G401 (cell line): ENCODE measurements at regions not wholly inside any gene's neighbourhood (a gene's known extent, or its start where the extent isn't known, plus 50 kb on each side); places are given as distances from the start of the nearest gene placed in this dataset.

ENCODE experiments used
- DNase-seq: peaks from one replicate; pipeline ENCODE4 v3.0.0-alpha.2; 2015; ENCODE audit warnings: low spot score
- in situ Hi-C: cut with HindIII; loops from 2 replicates; pipeline ENCODE4 v1.10.0; 2016; ENCODE audit warnings: low sequenced_read_pairs, mixed read lengths

DNA sequence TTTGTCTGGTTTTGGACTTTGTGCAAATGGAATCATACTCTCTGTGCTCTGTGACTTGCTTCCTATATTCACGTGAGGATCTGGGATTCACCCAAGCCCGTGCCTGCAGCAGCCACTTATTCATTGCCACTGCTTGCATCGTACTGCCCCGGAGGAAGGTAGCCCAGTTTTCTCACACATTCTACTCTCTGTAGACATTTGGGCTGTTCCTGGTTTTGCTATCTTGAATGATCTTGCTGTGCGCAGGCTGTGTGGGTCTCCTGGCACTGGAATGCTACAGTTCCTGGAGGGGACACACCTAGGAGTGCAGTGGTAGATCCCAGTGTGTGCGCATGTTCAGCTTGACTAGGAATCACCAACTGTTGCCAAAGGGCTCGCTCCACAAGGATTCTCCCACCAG is 99.2 kb upstream of the BOD1 start:
- DNase-seq: no peak
- in situ Hi-C loops: no loop called here

DNA sequence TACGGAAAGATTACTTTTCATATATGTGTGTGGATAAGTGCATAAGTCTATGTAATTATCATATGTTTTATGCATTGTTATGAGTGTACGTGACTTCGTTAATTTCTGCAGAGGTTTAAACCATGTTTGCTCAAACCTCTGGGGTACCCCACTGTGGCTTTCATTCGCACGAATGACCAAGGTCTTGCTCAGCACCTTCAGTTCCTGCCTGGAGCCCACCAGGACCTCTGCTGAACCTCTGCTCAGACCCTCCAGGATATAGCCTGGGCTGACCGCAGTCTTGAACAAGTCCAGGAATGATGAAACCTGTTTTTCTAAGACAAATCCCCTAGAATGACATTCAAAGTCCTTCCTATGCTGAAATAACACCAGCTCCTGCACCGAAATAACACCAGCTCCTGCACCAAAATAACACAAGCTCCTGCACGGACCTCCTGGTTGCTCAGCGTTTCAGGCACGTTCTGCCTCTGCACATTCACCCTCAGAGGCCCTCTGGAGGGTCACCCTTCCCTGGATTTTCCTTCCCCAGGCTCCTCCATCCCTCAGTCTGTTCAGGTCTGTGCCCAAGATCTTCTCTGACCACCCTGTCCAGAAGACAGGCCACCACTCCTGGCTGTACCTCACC is 99.7 kb upstream of the BOD1 start:
- no peak for DNase-seq
- in situ Hi-C loops: no loop called here

DNA sequence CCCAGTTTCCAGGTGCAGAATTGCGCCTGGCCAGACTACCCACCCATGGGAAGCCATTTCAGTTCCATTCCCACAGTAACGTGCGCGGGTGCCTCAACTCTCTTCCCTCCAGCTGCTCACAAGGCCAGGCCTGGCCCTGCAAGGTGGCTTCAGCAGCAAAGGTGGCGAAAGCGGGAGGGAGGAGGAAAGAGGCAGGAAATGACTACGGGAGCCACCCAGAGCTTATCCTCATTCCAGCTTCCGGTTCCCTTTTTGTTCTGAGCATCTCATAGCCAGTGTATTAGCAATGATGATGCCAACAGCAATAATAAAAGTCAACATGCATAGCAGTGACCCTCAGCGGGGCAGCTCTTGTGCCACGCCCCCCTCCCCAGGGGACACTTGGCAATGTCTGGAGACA is 101.5 kb upstream of the BOD1 start:
- in situ Hi-C loops: no loop called here
- DNase-seq: no peak

DNA sequence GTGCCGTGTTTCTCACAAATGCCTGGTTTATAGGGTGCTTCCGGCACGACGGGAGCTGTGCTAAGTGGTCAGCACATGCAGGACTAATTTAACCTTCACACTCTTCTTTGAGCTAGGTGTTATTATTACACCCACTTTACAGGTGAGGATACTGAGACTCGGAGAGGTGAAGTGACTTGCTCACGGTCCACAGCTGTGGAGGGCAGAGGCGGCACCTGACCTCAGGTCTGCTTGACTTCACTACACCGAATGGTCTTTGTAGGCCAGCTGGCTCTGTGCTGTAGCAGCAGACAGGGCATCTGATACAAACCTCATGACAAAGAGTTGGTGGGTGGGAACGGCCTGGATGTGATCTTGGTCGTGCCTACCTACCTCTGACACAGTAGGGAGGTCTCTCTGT is 102.0 kb upstream of the BOD1 start:
- DNase-seq: peak; percentile 14
- in situ Hi-C loops: no loop called here

DNA sequence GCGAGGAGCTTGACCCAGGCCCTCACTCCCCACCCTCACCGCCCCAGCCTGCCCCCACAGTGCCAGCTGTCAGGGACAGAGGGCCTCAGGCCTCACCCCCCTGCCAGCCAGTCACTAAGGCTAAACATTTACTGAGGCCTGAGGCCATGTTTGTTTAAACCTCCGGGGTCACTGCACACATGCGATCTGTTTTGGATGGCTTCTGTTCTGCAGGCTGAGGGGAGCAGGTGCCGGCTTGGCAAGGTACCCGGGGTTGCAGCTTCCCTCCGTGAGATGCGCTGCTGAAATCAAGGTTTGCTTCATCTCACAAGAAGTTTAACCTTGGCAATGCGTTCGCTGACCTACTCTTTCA is 103.3 kb upstream of the BOD1 start:
- in situ Hi-C loops: no loop called here
- peak; percentile 74 for DNase-seq

DNA sequence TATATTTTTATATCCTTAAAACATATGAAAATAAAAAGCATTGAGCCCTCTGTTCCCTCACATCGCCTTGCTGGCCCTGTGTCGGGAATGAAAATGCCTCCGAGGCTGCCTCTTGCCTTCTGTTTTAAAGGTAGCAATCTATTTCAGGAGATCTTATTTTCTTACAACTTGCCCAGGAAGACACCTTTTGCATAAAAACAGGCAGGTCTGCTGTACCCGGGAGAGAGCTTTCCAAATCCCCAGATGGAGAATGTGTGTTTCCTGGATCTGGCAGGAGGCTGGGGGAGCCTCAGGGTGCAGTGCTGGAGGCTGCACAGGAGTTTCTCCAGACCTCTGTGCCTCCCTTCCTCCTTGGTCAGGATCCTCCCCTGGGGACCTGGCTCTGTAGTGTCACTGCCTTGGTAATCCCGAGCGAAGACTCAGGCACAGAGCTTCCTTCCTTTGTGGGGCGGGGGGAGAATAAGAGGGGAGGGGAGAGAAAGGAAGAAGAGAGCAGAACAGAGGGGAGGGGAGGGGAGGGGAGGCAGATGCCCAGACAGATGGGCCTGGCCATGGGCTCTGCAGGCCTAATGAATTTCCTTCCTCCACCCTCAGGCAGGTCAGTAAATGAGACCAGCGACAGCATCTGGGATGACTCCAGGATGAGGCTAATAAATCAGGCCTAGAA is 104.0 kb upstream of the BOD1 start:
- DNase-seq: peak; percentile 90
- in situ Hi-C loops: no loop called here

DNA sequence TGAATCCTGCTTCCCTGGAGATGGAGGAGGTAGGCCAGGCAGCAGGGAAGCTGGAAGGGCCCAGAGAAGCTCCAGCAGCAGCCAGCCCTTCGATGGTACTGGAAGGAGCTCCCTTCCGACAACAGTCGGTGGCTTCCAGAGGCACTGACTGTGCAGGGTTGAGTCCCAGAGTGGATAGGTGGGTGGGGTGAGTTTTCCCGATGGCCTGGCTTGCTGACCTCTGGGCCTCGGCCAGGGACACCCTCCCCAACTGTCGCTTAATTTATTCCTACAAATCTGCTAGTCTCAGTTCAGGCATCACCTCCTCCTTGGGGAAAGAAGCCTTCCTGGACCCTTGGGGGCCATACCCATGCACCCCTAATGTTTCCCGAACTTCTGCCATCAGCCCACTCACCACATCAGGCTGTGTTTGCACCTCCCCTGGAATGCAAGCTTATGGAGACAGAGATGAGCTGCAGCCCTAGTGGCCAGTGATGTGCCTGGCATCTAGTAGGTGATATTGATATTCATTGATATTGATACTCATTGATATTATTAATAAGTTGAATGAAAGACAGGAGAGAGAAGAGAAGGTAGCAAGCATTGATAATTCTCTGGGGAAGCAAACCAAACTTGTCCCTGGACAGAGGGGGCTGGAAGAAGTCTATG is 104.6 kb upstream of the BOD1 start:
- in situ Hi-C loops: no loop called here
- no peak for DNase-seq

DNA sequence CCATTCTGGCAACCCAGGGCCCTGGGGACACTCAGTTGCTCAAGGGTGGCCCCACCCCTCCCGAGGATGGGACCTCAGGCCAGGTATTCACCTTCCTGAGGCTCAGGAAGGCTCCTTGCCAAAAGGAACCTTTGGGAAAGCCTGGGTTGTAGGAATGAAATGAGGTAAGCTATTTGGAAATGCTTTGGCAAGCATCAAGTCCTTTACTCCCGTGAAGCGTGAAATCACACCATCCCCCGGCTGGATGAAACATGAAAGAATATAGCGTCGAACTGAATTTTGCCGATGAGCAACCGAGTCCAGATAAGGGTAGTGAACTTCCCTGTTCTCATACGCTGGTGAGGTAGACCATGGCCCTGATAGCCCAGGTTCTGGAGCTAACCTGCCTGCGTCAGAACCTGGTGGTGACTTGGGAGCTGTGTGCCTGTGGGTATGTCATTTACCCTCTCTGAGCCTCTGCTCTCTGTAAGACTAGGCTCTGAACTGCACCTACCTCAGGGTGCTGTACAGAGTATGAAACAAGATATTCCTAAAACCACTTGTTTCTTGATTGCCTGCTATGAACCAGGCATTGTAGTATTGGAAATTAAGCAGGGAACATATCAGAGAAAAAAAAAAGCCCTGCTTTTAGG is 105.3 kb upstream of the BOD1 start:
- peak; percentile 70 for DNase-seq

DNA sequence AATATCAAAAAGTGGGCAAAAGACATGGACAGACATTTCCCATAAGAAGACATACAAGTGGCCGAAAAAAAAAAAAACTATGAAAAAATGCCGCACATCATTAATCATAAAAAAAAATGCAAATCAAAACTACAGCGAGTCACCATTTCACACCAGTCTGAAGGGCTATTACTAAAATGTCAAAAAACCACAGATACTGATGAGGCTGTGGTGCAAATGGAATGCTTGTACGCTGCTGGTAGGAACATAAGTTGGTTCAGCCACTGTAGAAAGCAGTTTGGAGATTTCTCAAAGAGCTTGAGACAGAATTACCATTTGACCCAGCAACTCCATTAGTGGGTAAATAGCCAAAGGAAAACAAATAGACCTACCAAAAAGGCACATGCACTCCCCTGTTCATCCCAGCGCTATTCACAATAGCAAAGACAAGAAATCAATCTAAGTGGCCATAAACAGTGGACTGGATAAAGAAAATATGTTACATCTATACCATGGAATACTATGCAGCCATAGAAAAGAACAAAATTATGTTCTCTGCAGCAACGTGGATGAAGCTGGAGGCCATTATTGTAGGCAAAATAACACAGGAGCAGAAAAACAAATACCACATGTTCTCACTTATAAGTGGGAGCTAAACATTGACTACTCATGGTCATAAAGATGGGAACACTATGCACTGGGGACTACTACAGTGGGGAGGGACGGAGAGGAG is 110.6 kb upstream of the BOD1 start:
- in situ Hi-C loops: no loop called here

More for the DNA sequence above, 105.3 kb upstream of the BOD1 start:
- in situ Hi-C loops: no loop called here

DNA sequence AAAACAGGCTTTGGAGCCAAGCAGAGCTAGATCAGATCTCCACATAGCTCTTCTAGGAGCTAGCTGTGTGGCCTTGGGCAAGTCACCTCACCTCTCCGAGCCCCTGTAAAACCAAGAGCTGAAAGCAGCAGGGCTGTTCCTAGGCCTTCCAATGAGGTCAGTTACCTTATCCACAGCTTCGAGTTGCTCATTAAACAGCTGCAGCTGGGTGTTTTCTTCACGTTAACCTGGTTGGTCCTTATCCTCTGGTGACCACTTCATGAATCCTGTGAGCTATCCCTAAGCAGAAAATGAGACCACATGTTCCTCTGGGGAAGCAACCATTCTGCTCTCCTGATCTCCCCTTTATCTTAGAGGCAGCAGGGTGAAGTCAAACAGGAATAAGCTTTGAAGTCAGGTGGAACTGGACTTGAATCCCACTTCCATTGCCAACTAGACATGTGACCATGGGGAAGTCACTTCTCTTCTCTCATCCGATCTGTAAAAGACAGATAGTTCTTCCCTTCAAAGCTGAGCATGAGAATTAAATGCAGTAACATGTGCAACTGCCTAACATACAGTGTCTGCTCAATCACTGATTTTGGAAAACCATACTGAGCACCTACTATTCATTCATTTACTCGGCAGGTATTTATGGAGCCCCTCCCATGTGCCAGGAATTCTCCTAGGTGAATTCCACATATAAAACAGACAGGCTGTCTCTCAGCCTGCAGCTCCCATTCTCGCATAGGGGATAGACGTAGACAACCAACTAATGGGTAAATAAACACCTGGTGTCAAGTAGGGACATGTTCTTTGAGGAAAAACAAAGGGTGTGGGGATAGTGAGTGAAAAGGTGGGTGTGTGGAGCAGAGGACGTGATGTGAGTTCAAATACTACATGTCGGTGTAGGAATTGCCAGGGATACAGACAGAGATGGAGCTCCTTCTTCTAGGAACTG is 111.7 kb upstream of the BOD1 start:
- DNase-seq: no peak
- in situ Hi-C loops: no loop called here

More for the DNA sequence above, 110.6 kb upstream of the BOD1 start:
- DNase-seq: no peak

DNA sequence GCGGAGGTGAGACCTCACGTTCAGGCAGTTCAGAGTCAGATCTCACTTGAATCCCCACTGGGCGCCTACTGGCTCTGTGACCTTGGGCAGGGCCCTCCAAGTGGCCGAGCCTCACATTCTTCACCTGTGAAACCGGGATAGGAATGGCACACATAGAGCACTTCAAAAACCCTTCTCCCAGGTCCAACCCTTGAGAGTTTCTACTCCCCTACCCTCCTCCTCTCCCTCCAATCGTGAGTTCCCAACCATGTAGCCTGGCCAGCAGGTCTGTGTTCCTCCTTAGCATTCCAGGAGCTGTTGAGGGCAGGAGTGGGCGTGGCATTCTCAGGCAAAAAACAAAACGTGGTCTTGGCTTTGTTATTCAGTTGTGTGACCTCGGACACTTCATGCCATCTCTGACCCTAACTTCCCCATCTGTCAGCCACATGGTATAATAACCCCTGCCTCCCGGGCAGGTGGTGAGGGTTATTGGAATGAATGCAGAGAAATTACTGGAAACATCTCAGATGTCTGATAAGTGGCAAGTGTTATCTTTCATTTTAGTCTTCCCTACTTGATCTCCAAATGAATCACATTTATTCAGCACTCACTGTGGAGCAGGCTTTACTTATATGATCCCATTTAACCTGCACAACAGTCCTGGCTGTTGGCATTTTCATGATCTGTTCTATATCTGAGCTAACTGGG is 112.8 kb upstream of the BOD1 start:
- DNase-seq: no peak
- in situ Hi-C loops: no loop called here

DNA sequence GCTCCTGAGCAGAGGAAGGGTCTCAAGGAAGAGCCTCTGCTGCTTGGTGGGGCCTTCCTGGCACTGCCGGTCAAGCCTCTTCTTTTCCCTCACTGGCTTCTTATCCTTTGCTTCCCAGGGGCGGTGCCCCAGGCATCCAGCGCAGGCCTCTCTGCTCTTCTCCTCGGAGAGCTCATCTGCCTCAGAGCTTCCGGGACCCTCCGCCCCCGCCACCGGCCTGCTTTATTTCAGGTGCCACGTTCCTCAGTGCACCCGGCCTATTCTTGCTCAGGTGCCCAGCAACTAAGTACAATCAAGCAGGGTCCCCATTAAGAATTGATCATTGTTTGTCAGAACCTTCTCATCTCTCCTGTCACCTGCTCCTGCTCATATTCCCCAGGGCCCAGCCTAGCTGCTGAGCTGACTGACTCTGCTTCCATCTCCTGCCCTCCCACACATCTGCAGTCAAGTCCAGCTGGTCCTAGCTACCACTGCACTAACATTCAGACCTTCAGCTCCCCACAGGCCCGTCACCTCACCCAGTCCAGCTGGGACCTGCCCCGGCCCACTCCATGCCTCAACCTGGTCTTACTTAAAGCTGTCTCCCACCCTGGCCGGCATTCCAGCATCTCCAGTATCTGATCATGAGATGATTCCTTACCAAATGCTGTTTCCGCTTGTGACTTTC is 114.3 kb upstream of the BOD1 start:
- in situ Hi-C loops: no loop called here
- DNase-seq: no peak

DNA sequence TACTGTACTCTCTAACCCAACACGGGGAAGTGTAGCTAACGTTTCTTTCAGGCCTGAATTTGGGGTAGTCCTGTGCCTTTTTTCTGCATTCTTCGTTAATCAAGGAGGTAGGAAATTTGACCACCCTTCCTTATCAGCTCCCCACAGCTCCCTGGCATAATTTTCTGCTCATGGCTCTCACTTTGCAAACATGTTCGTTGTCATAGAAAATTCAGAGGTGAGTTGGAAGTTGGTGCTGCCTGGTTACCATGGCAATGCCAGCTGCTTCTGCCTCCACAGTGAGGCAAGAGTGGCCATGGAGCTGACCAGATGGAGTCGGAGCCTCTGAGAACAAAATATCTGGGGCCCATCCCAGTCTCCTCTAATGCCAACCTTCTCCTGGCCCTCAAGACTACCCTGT is 116.6 kb upstream of the BOD1 start:
- peak; percentile 62 for DNase-seq
- in situ Hi-C loops: no loop called here

DNA sequence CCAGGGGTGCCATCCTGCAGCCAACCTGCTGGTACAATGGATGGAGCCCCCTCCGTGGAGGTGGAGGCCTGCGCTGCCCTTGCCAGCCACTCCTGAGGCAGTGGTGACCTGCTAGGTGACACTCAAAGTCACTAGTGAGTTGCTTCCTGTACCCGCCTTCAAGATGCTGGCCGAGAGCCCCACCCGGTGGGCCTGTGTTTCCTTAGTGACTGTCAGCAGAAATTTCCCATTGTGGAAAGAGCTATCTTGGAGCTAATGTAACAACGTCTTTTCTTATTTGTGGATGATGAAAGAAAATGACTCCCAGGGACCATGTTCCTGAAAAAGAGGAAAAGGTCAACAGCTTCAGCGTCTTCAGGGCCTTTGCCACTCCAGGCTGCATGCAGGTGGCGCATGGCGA is 117.0 kb upstream of the BOD1 start:
- in situ Hi-C loops: no loop called here
- no peak for DNase-seq

DNA sequence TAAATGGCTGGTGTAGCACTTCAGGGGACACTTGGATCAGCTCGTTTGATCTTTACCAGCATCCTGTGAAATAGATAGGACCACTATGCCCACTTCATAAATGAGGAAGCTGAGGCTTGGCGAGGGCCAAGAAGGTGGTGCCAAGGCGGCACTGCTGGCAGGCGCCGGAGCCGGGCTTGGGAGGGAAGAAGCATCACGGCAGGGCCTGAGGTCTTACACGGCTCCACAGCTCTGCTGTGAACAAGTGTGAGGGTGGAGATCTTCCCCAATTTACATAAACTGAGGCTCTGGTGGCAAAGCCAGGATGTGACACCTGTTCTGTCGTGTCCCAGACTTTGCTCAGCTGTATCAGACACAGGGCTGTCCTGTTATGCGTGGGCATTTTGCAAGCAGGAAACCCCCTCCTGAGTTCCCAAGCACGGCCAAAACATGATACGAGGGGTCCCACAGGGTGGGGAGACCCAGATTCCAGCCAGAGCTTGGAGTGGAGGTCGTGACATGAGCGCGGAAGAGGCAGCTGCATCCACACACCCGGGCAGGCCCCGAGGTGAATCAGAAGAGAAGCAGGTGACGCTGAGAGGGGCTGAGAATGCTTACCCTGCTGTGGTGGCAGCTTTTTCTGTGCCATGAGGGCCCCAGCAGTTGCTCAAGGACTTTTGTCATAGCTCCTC is 117.5 kb upstream of the BOD1 start:
- DNase-seq: no peak
- in situ Hi-C loops: no loop called here

DNA sequence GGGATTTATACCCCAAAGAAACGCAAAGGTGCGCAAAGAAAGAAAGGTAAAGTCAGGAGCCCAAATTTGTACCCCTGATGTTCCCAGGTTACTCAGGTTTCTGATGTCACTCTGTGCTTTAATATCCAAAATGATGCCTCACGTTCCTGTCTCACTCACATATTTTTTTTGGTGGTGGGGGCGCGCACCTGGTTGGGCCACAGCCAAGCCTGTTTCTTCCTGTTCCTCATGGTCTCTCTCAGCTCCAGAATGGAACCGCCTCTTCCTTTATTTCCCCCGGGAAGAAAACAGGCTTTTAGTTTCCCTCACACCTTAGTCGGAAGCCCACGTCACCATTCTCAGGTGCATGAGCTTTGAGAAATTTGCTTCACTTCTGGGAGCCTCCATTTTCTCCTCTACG is 118.3 kb upstream of the BOD1 start:
- no peak for DNase-seq
- in situ Hi-C loops: no loop called here

DNA sequence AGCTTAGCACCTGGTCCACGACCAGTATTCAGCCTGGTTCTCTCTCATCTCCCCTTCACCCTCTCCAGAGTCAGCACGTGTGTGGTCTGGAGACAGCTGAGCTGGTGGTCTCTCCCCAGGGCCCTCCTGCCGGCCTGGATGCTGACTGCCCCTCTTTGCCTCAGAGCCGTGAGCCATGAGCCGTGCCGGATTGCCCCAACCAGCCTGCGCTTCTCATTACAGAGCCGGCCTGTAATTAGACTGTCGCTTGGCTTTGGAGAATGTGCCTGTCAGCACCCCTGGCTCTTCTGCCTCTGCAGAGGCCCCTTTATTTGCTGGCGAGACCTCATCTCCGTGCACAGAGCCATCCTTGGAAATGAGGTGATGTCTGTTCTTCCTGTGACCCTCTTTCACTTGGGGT is 118.7 kb upstream of the BOD1 start:
- no peak for DNase-seq
- in situ Hi-C loops: no loop called here
